ENCODE measurements at regions not wholly inside any gene's neighbourhood (a gene's known extent, or its start where the extent isn't known, plus 50 kb on each side); places are given as distances from the start of the nearest gene placed in this dataset.

DNA sequence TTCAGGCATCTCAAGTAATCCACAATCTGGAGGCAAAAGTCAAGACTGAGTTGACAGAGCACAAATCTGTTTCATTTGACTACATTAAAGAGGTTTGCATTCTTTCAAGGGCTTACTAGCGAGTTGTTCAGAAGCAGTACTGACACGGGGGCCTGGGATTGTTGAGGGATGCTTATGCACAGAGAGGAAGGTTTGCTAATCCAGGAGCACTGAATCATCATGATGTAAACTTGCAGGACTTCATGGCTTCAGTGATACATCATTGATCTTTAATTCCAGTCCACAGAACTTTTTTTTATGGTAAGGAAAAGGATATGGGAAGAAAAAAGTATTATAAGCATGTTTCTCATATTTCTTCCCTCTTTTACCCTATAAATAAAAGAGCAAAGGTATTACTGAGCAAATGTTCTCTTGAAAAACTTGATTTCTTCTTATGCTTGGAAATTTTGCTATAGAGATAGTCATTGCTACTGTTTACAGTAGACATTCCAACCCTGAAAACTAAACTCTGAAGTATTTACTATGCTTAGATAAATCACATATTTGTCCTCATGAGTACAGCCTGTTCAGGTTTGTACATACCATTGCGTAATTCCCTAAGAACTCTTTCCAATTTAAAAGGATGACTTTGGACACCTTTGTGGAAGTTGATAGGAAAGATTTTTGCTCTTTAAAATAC is 65.8 kb upstream of the KPNA3 start:
- TF ChIP-seq, protein P1, sequence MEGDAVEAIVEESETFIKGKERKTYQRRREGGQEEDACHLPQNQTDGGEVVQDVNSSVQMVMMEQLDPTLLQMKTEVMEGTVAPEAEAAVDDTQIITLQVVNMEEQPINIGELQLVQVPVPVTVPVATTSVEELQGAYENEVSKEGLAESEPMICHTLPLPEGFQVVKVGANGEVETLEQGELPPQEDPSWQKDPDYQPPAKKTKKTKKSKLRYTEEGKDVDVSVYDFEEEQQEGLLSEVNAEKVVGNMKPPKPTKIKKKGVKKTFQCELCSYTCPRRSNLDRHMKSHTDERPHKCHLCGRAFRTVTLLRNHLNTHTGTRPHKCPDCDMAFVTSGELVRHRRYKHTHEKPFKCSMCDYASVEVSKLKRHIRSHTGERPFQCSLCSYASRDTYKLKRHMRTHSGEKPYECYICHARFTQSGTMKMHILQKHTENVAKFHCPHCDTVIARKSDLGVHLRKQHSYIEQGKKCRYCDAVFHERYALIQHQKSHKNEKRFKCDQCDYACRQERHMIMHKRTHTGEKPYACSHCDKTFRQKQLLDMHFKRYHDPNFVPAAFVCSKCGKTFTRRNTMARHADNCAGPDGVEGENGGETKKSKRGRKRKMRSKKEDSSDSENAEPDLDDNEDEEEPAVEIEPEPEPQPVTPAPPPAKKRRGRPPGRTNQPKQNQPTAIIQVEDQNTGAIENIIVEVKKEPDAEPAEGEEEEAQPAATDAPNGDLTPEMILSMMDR (IDR thresholded peaks at IDR 0.05) = no peak
- no peak for TF ChIP-seq POLR2A (IDR thresholded peaks at IDR 0.05)

Measured in lower leg skin (tissue), 3 donors.